ENCODE measurements at regions not wholly inside any gene's neighbourhood (a gene's known extent, or its start where the extent isn't known, plus 50 kb on each side); places are given as distances from the start of the nearest gene placed in this dataset.

DNA sequence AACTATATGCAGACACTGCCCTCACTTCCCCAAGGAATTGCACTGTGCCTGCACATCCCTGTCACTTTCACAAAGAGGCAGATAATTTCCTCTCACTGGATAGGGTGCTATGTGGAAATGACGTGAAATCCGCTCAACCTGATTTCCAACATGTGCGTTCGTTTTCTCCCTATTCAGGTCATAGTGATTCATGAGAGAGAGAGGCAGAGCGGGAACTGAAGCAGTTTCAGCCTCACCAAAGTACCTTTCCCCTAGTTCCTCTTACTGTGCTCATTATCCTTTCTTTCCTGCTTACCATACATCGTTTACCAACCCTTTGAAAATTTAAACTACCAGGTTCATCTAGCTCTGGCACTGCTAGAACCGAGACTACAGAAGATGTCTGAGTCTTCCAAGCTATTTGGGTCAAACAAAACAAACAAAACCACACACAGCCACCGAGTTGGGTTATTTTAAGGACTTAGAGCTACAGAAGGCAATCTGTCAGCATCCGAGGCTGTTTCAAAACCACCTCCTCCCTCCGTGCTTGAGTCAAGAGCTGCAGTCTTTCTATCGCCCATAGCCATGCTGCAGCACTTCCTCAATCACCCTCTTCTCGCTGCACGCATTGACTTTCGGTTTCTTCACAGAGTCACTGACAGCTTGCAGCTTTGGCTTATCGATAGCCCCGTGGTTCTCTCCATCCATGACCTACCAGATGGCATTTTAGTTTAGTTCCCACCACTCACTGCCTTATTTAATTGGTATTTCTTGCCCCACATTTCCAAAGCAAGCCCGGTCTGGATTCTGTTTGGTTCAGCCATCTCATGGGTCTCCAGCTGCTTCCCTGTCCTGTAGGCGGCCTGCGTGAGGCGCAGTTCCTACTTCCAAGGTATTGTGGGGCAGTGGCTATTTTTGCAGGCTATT lies 1395.8 kb downstream of the EFNB2 start (continued):
- TF ChIP-seq, protein P1, sequence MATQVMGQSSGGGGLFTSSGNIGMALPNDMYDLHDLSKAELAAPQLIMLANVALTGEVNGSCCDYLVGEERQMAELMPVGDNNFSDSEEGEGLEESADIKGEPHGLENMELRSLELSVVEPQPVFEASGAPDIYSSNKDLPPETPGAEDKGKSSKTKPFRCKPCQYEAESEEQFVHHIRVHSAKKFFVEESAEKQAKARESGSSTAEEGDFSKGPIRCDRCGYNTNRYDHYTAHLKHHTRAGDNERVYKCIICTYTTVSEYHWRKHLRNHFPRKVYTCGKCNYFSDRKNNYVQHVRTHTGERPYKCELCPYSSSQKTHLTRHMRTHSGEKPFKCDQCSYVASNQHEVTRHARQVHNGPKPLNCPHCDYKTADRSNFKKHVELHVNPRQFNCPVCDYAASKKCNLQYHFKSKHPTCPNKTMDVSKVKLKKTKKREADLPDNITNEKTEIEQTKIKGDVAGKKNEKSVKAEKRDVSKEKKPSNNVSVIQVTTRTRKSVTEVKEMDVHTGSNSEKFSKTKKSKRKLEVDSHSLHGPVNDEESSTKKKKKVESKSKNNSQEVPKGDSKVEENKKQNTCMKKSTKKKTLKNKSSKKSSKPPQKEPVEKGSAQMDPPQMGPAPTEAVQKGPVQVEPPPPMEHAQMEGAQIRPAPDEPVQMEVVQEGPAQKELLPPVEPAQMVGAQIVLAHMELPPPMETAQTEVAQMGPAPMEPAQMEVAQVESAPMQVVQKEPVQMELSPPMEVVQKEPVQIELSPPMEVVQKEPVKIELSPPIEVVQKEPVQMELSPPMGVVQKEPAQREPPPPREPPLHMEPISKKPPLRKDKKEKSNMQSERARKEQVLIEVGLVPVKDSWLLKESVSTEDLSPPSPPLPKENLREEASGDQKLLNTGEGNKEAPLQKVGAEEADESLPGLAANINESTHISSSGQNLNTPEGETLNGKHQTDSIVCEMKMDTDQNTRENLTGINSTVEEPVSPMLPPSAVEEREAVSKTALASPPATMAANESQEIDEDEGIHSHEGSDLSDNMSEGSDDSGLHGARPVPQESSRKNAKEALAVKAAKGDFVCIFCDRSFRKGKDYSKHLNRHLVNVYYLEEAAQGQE (IDR thresholded peaks at IDR 0.05; ENCODE audit: low read depth): no peak
- TF ChIP-seq, protein P2, sequence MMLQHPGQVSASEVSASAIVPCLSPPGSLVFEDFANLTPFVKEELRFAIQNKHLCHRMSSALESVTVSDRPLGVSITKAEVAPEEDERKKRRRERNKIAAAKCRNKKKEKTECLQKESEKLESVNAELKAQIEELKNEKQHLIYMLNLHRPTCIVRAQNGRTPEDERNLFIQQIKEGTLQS (IDR thresholded peaks at IDR 0.05): no peak
- no peak for TF ChIP-seq SP1 (IDR thresholded peaks at IDR 0.05; ENCODE audit: low read depth)
- TF ChIP-seq, protein P3, sequence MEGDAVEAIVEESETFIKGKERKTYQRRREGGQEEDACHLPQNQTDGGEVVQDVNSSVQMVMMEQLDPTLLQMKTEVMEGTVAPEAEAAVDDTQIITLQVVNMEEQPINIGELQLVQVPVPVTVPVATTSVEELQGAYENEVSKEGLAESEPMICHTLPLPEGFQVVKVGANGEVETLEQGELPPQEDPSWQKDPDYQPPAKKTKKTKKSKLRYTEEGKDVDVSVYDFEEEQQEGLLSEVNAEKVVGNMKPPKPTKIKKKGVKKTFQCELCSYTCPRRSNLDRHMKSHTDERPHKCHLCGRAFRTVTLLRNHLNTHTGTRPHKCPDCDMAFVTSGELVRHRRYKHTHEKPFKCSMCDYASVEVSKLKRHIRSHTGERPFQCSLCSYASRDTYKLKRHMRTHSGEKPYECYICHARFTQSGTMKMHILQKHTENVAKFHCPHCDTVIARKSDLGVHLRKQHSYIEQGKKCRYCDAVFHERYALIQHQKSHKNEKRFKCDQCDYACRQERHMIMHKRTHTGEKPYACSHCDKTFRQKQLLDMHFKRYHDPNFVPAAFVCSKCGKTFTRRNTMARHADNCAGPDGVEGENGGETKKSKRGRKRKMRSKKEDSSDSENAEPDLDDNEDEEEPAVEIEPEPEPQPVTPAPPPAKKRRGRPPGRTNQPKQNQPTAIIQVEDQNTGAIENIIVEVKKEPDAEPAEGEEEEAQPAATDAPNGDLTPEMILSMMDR (IDR thresholded peaks at IDR 0.05 in 2 of 3, conservative IDR thresholded peaks at IDR 0.05 in 1 of 3; ENCODE audit: borderline replicate concordance in 1 of 3, insufficient read depth in 1 of 3, low read depth in 2 of 3, low read length in 2 of 3): peak; percentile 16 to 70 (median 68); a peak in 4 of 6 replicates
- TF ChIP-seq ZFX (IDR thresholded peaks at IDR 0.05): no peak

DNA sequence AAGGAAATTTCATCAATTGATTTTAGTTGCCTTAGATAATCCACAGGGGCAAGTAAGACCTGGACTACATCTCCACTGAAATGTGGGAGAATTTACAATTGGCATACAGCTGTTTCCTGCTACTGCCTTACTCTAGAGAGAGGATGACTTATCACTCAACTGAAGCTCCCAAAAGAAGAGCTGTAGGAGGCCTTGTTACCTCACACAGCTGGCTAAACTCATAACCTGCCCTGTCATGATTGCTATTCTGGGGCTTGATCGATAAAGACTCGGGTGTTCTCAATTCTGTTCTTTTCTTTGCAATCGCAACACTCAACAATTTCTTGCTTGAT lies 1396.4 kb downstream of the EFNB2 start:
- H3K9ac ChIP-seq (ENCODE audit: low read length): peak overlapping the region; percentile 66
- BruUV-seq (replicated peaks): no TSS peak
- peak overlapping the region; percentile 84 for H2AFZ ChIP-seq (ENCODE audit: low read depth, low read length, poor library complexity, severe bottlenecking)
- H3K27me3 ChIP-seq (ENCODE audit: insufficient read depth, low read length): no peaks in the 10 kb centered on the region
- peak overlapping the region in 1 of 2 experiments; percentile 66; a peak in 3 of 4 replicates for H3K4me3 ChIP-seq (replicated peaks in 1 of 2; ENCODE audit: low read depth in 1 of 2, low read length in 2 of 2)
- no peaks in the 10 kb centered on the region for H3K9me2 ChIP-seq (ENCODE audit: insufficient read depth)
- TF ChIP-seq JUND (IDR thresholded peaks at IDR 0.05) (0 out of 2 replicates have a peak, but pooled peaks have one; percentile 14), FOSL1 (IDR thresholded peaks at IDR 0.05; ENCODE audit: low read depth) (no peak)
- no peak overlapping the region for H3K27ac ChIP-seq (ENCODE audit: low read depth, low read length)
- H3K9me3 ChIP-seq (ENCODE audit: control insufficient read depth in 1 of 2, insufficient read depth in 1 of 2, low read depth in 1 of 2, low read length in 2 of 2): no peaks in the 10 kb centered on the region
- CTCF ChIA-PET: interaction anchor here (1.0 kb wide), 1 partner anchor 366 kb away, joined by 4 read pairs; no protein-coding TSS in a partner anchor
- H3K4me1 ChIP-seq (ENCODE audit: control insufficient read depth in 1 of 2, insufficient read depth in 2 of 2, low read length in 2 of 2): peaks cover 0 to 14% of the 10 kb centered on the region in 2 experiments; a peak in 2 of 4 replicates
- ATAC-seq (peak; percentile 13; the same call in 1 of the 2 replicates), DNase-seq (ENCODE audit: low read depth, low spot score) (no peak)
- H4K20me1 ChIP-seq (ENCODE audit: insufficient read depth): no peaks in the 10 kb centered on the region
- POLR2A ChIA-PET: no interaction called here
- peak overlapping the region; percentile 76 for H3K4me2 ChIP-seq (ENCODE audit: low read length)
- no peaks in the 10 kb centered on the region for H3K79me2 ChIP-seq (ENCODE audit: insufficient read depth, low read length)
- RAD21 ChIA-PET (ENCODE audit: low non-redundant PET in 1 of 2, low total read pairs in 2 of 2, uncharacterized antibody in 2 of 2, unreplicated experiment in 2 of 2): no interaction called here
- H3K36me3 ChIP-seq (ENCODE audit: control insufficient read depth in 1 of 2, insufficient read depth in 2 of 2, low read length in 2 of 2): no peaks in the 10 kb centered on the region
- intact Hi-C loops (cut with micrococcal nuclease): no loop called here

Data from HCT116 (cell line).